Stomach smooth muscle (tissue), 2 donors: ENCODE measurements at regions not wholly inside any gene's neighbourhood (a gene's known extent, or its start where the extent isn't known, plus 50 kb on each side); places are given as distances from the start of the nearest gene placed in this dataset.

Experiments used
- H3K27ac ChIP-seq: one replicate; pipeline ENCODE4 v1.7.0; 2013; ENCODE audit warnings: mild to moderate bottlenecking, low read length, inconsistent platforms
- H3K27me3 ChIP-seq, 2 donors: one replicate each; pipeline ENCODE4 v1.7.0; 2013; ENCODE audit warnings: low read length in 2 of 2; ENCODE audit not compliant: insufficient read depth in 2 of 2, control insufficient read depth in 1 of 2
- H3K36me3 ChIP-seq, 2 donors: one replicate each; pipeline ENCODE4 v1.7.0; 2013; ENCODE audit warnings: low read length in 2 of 2; ENCODE audit not compliant: control insufficient read depth in 2 of 2, insufficient read depth in 2 of 2
- H3K4me1 ChIP-seq: one replicate; pipeline ENCODE4 v1.7.0; 2013; ENCODE audit warnings: low read length; ENCODE audit not compliant: control insufficient read depth, insufficient read depth
- H3K4me3 ChIP-seq, 2 donors: one replicate each; pipeline ENCODE4 v1.7.0; 2013; ENCODE audit warnings: low read length in 2 of 2
- H3K9ac ChIP-seq, 2 donors: one replicate each; pipeline ENCODE4 v1.7.0; 2013; ENCODE audit warnings: low read length in 2 of 2, mild to moderate bottlenecking in 1 of 2
- H3K9me3 ChIP-seq, 2 donors: one replicate each; pipeline ENCODE4 v1.7.0; 2013; ENCODE audit warnings: low read length in 2 of 2; ENCODE audit not compliant: control insufficient read depth in 2 of 2
- donor health status: healthy.
- donor health status: Pancreatic carcinoma.

DNA sequence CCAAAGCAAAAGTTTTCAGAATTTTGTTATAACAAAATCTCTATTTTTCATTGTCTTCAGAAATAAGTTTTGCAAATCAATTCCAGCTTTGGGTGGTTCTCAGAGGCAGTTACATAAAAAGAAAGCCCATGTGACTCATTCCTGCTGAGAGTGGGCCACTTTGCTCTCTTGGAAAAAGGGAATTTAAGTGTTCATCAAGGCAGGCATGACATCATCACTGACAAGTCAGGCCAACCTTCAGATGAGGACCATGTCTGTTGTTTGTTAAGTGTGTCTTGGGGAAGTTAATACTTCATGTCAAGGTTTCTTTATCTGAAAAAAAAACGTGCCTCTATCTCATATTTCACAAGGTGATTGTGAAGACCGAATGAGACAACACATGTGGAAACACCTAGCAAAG, 519.8 kb upstream of the TMPO start:
- Histone ChIP-seq H3K27ac (no peak overlapping the region), H3K9ac (no peak overlapping the region), H3K4me1 (peaks cover 3% of the 10 kb centered on the region), H3K9me3 (peaks cover 5 to 6% of the 10 kb centered on the region in 2 donors), H3K27me3 (no peaks in the 10 kb centered on the region), H3K4me3 (no peak overlapping the region), H3K36me3 (no peaks in the 10 kb centered on the region)

DNA sequence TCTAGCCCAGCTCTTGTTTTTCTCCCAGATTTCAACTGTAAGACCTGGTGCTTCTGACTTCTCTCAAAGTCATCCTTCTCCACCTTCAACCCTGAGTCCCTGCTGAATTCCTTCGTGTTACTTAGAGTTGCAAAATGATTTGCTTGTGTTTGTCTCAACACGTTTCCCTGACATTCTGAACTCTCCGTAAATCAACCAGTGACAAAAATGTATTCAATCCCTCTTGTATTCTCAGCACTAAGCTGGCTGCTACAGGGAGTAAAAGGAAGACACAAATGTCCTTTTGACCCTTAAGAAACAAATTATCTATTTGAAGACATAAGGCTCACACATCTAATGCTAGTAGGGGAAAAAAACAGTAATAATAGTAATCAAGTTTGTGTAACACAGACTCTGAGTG, 514.0 kb upstream of the TMPO start:
- Histone ChIP-seq H3K9ac (no peak overlapping the region), H3K27me3 (no peaks in the 10 kb centered on the region), H3K4me1 (no peaks in the 10 kb centered on the region), H3K27ac (no peak overlapping the region), H3K4me3 (no peak overlapping the region), H3K36me3 (no peaks in the 10 kb centered on the region), H3K9me3 (no peaks in the 10 kb centered on the region)

DNA sequence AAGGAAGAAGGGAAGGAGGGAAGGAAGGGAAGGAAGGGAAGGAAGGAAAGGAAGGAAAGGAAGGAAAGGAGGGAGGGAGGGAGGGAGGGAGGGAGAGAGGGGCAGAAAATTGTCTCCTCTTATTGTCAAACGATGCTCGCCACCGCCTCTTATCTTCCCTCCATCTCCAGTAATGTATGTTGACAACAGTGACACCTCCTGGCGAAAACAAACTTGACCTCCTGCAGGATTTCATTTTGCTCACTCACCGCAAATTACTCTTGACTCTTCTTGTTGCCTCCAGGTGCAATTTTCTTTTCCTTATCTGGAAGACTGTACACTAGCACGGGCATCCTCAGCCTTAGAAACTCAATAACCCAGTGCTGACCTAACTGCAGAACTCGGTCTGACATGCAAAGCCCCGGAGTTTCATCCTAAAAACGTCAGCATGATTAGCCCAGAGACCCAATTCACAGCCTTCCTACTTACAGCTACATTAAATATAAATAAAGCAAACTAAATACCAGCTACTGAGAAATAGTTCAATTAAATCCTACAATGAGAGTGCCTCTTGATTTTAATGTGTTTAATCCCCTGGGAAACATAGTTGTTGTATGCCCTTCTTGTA, 512.4 kb upstream of the TMPO start:
- no peak overlapping the region for H3K9ac ChIP-seq
- no peaks in the 10 kb centered on the region for H3K4me1 ChIP-seq
- no peaks in the 10 kb centered on the region for H3K36me3 ChIP-seq
- no peak overlapping the region for H3K27ac ChIP-seq
- H3K4me3 ChIP-seq, result no peak overlapping the region
- H3K27me3 ChIP-seq, result no peaks in the 10 kb centered on the region
- no peaks in the 10 kb centered on the region for H3K9me3 ChIP-seq

DNA sequence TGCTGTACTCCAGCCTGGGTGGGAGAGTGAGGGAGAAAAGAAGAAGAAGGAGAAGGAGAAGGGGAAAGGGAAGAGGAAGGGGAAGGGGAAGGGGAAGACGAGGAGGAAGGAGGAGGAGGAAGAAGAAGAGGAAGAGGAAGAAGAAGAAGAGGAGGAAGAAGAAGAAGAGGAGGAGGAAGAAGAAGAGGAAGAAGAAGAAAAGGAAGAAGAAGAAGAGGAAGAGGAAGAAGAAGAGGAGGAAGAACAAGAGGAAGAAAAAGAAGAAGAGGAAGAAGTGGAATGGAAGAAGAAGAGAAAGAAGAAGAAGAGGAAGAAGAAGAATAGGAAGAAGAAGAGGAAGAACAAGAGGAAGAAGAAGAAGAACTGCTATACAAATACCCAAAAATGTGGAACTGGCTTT, 507.4 kb upstream of the TMPO start:
- H3K36me3 ChIP-seq, result no peaks in the 10 kb centered on the region
- H3K27me3 ChIP-seq, result no peaks in the 10 kb centered on the region
- H3K4me1 ChIP-seq, result no peaks in the 10 kb centered on the region
- no peaks in the 10 kb centered on the region for H3K9me3 ChIP-seq
- H3K9ac ChIP-seq, result no peak overlapping the region
- no peak overlapping the region for H3K4me3 ChIP-seq
- no peak overlapping the region for H3K27ac ChIP-seq

DNA sequence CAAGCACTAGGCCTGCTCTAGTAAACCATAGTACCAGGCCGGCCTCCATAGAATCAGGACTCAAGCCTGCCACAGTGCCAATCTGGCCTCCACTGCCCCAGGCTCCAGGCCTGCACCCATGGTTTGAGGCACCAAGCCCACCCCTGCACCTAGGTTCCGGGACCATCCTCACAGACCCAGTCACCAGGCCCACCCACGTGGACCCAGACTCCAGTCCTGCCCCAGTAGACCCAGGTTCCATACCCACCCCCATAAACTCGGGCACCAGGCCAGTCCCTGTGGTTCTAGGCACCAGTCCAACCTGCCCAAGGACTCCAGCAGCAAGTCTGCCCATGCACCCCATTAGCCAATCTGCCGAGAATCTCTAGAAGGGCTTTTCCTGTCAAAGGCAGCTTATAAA, 501.8 kb upstream of the TMPO start:
- no peaks in the 10 kb centered on the region for H3K9me3 ChIP-seq
- H3K27me3 ChIP-seq, result no peaks in the 10 kb centered on the region
- H3K9ac ChIP-seq, result no peak overlapping the region
- no peaks in the 10 kb centered on the region for H3K36me3 ChIP-seq
- no peaks in the 10 kb centered on the region for H3K4me1 ChIP-seq
- H3K4me3 ChIP-seq, result no peak overlapping the region
- H3K27ac ChIP-seq, result no peak overlapping the region

DNA sequence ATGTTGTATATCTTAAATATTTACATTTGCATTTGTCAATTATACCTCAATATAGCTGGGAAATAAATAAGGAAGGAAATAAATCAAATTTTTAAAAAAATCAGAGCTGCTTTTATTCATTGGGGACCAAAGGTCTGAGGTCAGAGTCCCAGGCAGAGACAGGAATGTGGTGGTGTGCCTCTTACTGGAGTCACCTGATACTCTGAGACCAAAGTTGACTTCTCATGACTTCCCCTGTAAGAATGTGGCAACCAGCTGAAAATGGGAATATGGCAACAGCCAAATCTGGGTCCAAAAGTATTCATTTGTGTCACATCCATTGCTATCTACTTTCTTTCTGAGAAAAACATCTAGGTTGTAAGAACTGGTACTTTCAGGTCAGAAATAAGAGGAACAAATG, 496.6 kb upstream of the TMPO start:
- no peaks in the 10 kb centered on the region for H3K4me1 ChIP-seq
- H3K9me3 ChIP-seq, result no peaks in the 10 kb centered on the region
- H3K27ac ChIP-seq, result no peak overlapping the region
- H3K36me3 ChIP-seq, result no peaks in the 10 kb centered on the region
- H3K9ac ChIP-seq, result no peak overlapping the region
- no peaks in the 10 kb centered on the region for H3K27me3 ChIP-seq
- H3K4me3 ChIP-seq, result no peak overlapping the region

DNA sequence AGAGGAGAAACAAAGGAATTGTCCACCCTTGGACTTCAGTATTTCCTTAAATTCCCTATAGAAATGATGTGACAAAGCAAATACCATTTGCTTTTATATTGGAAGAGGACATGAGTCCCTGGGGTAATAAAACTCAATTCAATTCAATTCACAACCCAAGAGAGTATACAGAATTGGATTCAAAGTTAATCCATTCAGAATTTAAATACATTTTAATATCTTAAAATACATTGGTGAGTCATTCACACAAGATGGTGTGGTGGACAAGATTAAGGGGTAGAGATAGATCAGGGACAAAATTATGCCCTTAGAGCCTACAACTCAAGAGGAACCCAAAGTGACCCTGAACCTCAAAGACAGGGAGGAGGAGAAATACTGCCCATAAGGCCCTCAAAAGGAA, 495.0 kb upstream of the TMPO start:
- Histone ChIP-seq H3K4me1 (no peaks in the 10 kb centered on the region), H3K9ac (no peak overlapping the region), H3K9me3 (no peaks in the 10 kb centered on the region), H3K4me3 (no peak overlapping the region), H3K27ac (no peak overlapping the region), H3K36me3 (no peaks in the 10 kb centered on the region), H3K27me3 (no peaks in the 10 kb centered on the region)

DNA sequence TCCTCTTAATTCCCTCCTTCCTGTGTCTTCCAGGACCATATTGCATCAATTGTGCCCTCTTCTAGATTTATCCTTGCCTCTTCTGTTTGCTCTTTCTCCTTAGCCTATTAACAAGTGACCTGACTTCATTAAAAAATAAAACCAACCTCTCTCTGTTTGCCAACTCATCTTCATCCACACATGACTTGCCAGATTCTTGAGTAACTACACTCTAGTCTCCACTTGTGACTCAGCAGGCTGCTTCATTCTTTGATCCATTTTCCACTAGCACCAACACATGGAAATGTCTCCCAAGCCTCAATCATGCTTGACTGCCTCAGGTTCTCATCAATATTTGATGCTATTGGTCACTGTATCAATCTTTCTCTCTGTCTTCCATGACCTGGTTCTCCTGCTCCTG, 492.4 kb upstream of the TMPO start:
- Histone ChIP-seq H3K4me3 (no peak overlapping the region), H3K9me3 (no peaks in the 10 kb centered on the region), H3K27ac (no peak overlapping the region), H3K36me3 (no peaks in the 10 kb centered on the region), H3K9ac (no peak overlapping the region), H3K4me1 (no peaks in the 10 kb centered on the region), H3K27me3 (no peaks in the 10 kb centered on the region)

DNA sequence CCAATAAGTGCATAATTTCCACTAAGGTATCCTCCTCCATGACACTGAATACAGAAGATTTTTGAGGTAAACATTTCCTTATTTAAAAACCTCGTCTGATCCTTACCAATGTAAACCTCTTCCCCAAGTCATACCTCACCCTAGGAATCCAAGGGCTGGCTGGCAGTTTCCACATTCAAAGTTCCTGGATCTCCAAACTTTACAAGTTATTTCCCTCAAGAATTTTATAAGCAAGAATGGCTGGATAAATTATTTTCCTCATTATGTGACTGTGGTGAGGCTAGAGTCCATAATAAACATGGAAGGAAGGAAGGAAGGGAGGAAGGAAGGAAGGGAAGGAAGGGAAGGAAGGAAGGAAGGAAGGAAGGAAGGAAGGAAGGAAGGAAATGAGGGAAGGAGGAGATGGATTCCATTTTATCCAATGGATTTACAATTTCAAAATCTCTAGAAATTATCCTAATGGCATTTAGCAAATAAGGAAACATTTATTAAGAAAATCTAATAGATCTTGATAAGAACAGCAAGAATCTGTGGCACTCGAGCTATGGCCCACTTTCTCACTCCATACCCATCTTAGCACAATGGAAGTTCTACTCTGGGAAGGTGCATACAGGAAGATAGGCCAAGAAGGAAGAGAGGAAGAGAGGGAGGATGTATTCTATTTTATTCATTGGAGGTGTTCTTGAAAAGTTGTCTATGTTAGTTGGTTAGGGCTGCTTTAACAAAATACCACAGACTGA, 477.8 kb upstream of the TMPO start:
- Histone ChIP-seq H3K9me3 (peaks cover 0 to 4% of the 10 kb centered on the region in 2 donors), H3K4me1 (no peaks in the 10 kb centered on the region), H3K4me3 (no peak overlapping the region), H3K27ac (no peak overlapping the region), H3K27me3 (no peaks in the 10 kb centered on the region), H3K9ac (no peak overlapping the region), H3K36me3 (no peaks in the 10 kb centered on the region)

DNA sequence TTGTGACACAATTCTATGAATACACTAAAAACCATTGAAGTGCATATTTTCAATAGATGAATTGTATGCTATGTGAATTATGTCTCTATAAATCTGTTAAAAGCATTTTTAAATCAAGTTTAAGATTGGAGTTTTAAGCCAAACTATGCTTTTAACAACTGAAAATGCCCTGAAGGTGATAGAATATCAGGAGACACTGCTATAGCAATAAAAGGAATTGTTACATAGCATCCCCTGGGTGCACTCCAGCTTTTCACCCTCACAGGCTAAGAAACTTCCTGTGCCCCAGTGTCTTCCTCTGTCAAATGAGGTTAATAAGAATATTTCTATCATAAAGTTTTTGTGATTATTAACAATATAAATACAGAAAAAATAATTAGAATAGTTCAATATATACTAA, 472.7 kb upstream of the TMPO start:
- Histone ChIP-seq H3K9me3 (no peaks in the 10 kb centered on the region), H3K36me3 (no peaks in the 10 kb centered on the region), H3K27me3 (no peaks in the 10 kb centered on the region), H3K9ac (no peak overlapping the region), H3K4me1 (no peaks in the 10 kb centered on the region), H3K27ac (no peak overlapping the region), H3K4me3 (no peak overlapping the region)

DNA sequence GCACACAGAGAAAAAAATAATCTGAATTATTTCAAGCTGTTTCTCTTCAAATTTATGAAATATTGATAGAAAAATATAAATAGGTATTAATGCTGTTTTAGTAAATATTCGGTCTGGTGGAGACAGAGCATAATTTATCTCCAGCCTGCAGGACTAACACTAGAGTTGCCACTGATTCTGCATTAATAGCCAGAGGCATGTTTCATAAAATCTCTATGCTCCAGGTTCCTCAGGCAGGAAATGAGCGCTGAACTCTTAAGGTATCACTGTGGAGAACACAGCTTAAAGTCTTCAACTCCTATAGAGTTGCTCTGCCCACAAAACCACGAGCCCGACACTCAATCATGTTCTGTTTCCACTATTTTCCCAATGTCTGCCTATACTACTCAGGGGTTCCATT, 470.0 kb upstream of the TMPO start:
- Histone ChIP-seq H3K27me3 (no peaks in the 10 kb centered on the region), H3K9me3 (no peaks in the 10 kb centered on the region), H3K4me1 (no peaks in the 10 kb centered on the region), H3K4me3 (no peak overlapping the region), H3K9ac (no peak overlapping the region), H3K27ac (no peak overlapping the region), H3K36me3 (no peaks in the 10 kb centered on the region)
